CD8-positive, alpha-beta memory T cell (primary cell): ENCODE measurements at regions not wholly inside any gene's neighbourhood (a gene's known extent, or its start where the extent isn't known, plus 50 kb on each side); places are given as distances from the start of the nearest gene placed in this dataset.
"Not testable (repeated sequence)": the region's sequence is repeated elsewhere in the genome, so short reads cannot be mapped to it uniquely, and the experiment has no call there.

Source experiments
- CTCF ChIA-PET: fragments of 350-600 bp; sonication (Branson Sonifier 250); formaldehyde crosslinking; loops from one replicate; lab custom pipeline; 2021; ENCODE audit warnings: antibody characterized with exemption; lab: Charles Lee
- POLR2A ChIA-PET: fragments of 350-600 bp; sonication (Branson Sonifier 250); formaldehyde crosslinking; loops from one replicate; lab custom pipeline; 2021; ENCODE audit warnings: antibody characterized with exemption; lab: Charles Lee
- DNase-seq, 5 donors: peaks; one replicate each; pipeline versions ENCODE4 v3.0.0 to v3.0.0-alpha.2; 2020 to 2022; ENCODE audit warnings: mixed read lengths in 1 of 5
- H3K27ac ChIP-seq: one replicate; pipeline ENCODE4 v1.7.0; 2013; ENCODE audit warnings: low read depth, mild to moderate bottlenecking, low read length, moderate library complexity
- H3K27me3 ChIP-seq: 2 replicates; pipeline ENCODE4 v1.7.0; 2013; ENCODE audit warnings: low read length, mild to moderate bottlenecking; ENCODE audit not compliant: insufficient read depth, poor library complexity, severe bottlenecking
- H3K36me3 ChIP-seq: 2 replicates; pipeline ENCODE4 v1.7.0; 2013; ENCODE audit warnings: mild to moderate bottlenecking, low read length, moderate library complexity; ENCODE audit not compliant: insufficient read depth
- H3K4me1 ChIP-seq: 2 replicates; pipeline ENCODE4 v1.7.0; 2013; ENCODE audit warnings: mild to moderate bottlenecking, low read length, moderate library complexity; ENCODE audit not compliant: insufficient read depth
- H3K4me3 ChIP-seq: 2 replicates; pipeline ENCODE4 v1.7.0; 2013; ENCODE audit warnings: mild to moderate bottlenecking, low read length
- H3K9me3 ChIP-seq: 2 replicates; pipeline ENCODE4 v1.7.0; 2013; ENCODE audit warnings: mild to moderate bottlenecking, low read length
- H3K27ac Mint-ChIP-seq, 8 donors: one replicate each; pipeline ENCODE4 v1.8.0; 2020 to 2021; ENCODE audit warnings: mixed read lengths in 8 of 8, mild to moderate bottlenecking in 6 of 8, inconsistent platforms in 3 of 8, moderate library complexity in 3 of 8
- H3K27me3 Mint-ChIP-seq, 2 donors: one replicate each; pipeline ENCODE4 v1.8.0; 2020 to 2021; ENCODE audit warnings: mixed read lengths in 2 of 2, mild to moderate bottlenecking in 1 of 2, moderate library complexity in 1 of 2
- H3K36me3 Mint-ChIP-seq, 3 donors: one replicate each; pipeline ENCODE4 v1.8.0; 2020 to 2021; ENCODE audit warnings: mixed read lengths in 3 of 3, inconsistent platforms in 1 of 3, mild to moderate bottlenecking in 1 of 3
- H3K4me1 Mint-ChIP-seq, 3 donors: one replicate each; pipeline ENCODE4 v1.8.0; 2020 to 2021; ENCODE audit warnings: mixed read lengths in 3 of 3, inconsistent platforms in 1 of 3, mild to moderate bottlenecking in 1 of 3
- H3K4me3 Mint-ChIP-seq, 7 donors: one replicate each; pipeline ENCODE4 v1.8.0; 2020 to 2021; ENCODE audit warnings: mixed read lengths in 7 of 7, mild to moderate bottlenecking in 6 of 7, moderate library complexity in 4 of 7, inconsistent platforms in 2 of 7
- H3K9me3 Mint-ChIP-seq, 5 donors: one replicate each; pipeline ENCODE4 v1.8.0; 2020 to 2022; ENCODE audit warnings: mixed read lengths in 5 of 5, mild to moderate bottlenecking in 3 of 5, moderate library complexity in 2 of 5, inconsistent platforms in 1 of 5

DNA sequence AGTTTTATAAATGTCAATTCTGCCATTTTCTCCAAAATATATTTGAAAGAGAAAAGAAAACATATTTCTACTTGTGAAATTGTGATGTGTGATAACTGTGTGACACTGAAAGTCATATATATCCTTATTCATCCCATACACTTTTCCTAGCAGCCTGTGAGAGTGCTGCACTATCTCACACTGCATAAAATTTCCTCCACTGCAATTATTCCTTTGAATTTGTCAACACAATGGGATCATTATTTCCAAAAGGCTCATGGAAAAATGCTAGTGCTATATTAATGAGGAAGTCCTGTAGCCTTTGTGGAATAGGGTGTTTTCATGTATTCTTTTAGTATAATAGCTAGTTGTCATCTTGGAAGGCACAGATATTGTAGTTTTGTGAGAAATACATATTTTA, 504.1 kb downstream of the RPL10L start:
- H3K9me3 ChIP-seq: no peaks in the 10 kb centered on the region
- no peak overlapping the region for H3K27ac ChIP-seq
- no peak overlapping the region for H3K4me3 ChIP-seq
- Mint-ChIP-seq H3K9me3 (peaks cover 11 to 36% (median 15%) of the 10 kb centered on the region in 5 donors), H3K36me3 (no peaks in the 10 kb centered on the region), H3K27me3 (no peaks in the 10 kb centered on the region), H3K4me3 (no peak overlapping the region), H3K4me1 (no peaks in the 10 kb centered on the region), H3K27ac (no peak overlapping the region)
- H3K36me3 ChIP-seq: no peaks in the 10 kb centered on the region
- H3K27me3 ChIP-seq: no peaks in the 10 kb centered on the region
- ChIA-PET CTCF (no interaction called here), POLR2A (no interaction called here)
- DNase-seq: no peak
- no peaks in the 10 kb centered on the region for H3K4me1 ChIP-seq

DNA sequence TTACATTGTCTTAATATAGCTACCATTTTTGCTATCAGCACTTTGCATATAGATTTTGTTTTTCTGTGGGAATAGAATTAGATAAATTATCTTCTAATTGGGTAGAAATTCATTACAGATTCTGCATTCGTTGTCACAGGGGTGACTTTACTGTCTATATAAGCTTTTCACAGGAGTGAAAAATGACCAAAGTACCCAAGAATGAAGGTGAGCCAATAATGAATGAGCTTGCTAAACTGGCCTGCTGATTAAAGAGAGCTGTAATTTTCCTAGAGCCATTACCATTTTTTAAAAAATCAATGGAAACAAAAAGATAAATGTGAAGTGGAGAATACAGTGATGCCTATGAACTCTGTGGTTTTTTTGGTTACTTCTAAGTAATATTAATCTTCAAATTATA, 504.6 kb downstream of the RPL10L start:
- POLR2A ChIA-PET: no interaction called here
- Histone ChIP-seq H3K36me3 (no peaks in the 10 kb centered on the region), H3K27me3 (no peaks in the 10 kb centered on the region), H3K27ac (no peak overlapping the region), H3K4me3 (no peak overlapping the region), H3K9me3 (no peaks in the 10 kb centered on the region), H3K4me1 (no peaks in the 10 kb centered on the region)
- Mint-ChIP-seq H3K36me3 (no peaks in the 10 kb centered on the region), H3K9me3 (peaks cover 11 to 37% (median 15%) of the 10 kb centered on the region in 5 donors), H3K27ac (no peak overlapping the region), H3K4me1 (no peaks in the 10 kb centered on the region), H3K27me3 (no peaks in the 10 kb centered on the region), H3K4me3 (no peak overlapping the region)
- no peak for DNase-seq
- CTCF ChIA-PET: no interaction called here

DNA sequence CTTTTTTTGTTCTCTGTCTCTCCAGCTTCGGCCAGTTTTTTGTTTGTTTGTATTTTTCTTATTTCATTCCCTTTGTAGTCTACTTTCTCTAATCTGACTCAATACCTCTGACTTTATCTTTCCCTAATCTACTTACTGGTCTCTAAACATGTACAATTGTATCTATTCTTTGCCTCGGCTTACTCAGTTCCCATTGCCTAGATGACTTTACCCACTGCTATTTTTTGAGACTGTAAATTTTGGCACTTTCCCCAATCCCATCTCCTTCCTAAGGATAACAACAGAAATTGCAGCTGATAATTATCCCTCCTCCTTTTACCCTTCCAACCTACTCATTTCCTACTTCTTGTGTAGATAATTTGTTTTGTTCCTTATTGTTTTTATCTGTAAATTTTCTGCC, 511.1 kb downstream of the RPL10L start:
- Mint-ChIP-seq H3K27ac (no peak overlapping the region), H3K4me1 (no peaks in the 10 kb centered on the region), H3K4me3 (no peak overlapping the region), H3K9me3 (peaks cover 0 to 47% (median 6%) of the 10 kb centered on the region in 5 donors), H3K36me3 (no peaks in the 10 kb centered on the region), H3K27me3 (no peaks in the 10 kb centered on the region)
- DNase-seq: no peak
- CTCF ChIA-PET: no interaction called here
- no peaks in the 10 kb centered on the region for H3K27me3 ChIP-seq
- no peaks in the 10 kb centered on the region for H3K4me1 ChIP-seq
- no peak overlapping the region for H3K4me3 ChIP-seq
- H3K9me3 ChIP-seq: no peaks in the 10 kb centered on the region
- no peaks in the 10 kb centered on the region for H3K36me3 ChIP-seq
- H3K27ac ChIP-seq: no peak overlapping the region
- POLR2A ChIA-PET: no interaction called here

DNA sequence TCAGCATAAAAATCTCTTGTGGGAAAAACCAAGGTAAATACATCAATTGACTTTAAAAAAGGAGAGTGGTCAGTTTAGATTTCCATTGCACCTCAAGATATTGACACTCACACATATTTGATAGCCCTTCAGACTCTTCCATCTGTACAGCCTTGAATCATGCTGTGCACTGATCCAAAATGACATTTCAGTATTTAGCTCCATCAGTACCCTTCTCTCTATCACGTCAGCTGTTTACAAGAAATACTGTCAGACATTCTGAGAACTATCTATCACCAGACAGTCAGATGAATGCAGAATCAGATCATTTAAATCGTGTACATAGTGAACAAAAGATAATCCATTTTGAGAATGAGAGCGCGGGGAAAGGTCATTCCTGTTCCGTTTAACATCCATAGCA, 511.9 kb downstream of the RPL10L start:
- Mint-ChIP-seq H3K9me3 (peaks cover under 1 to 52% (median 8%) of the 10 kb centered on the region in 5 donors), H3K27me3 (no peaks in the 10 kb centered on the region), H3K4me1 (no peaks in the 10 kb centered on the region), H3K27ac (no peak overlapping the region), H3K4me3 (no peak overlapping the region), H3K36me3 (no peaks in the 10 kb centered on the region)
- Histone ChIP-seq H3K27me3 (no peaks in the 10 kb centered on the region), H3K4me3 (no peak overlapping the region), H3K4me1 (no peaks in the 10 kb centered on the region), H3K27ac (no peak overlapping the region), H3K36me3 (no peaks in the 10 kb centered on the region), H3K9me3 (no peaks in the 10 kb centered on the region)
- no peak for DNase-seq
- ChIA-PET POLR2A (no interaction called here), CTCF (no interaction called here)

DNA sequence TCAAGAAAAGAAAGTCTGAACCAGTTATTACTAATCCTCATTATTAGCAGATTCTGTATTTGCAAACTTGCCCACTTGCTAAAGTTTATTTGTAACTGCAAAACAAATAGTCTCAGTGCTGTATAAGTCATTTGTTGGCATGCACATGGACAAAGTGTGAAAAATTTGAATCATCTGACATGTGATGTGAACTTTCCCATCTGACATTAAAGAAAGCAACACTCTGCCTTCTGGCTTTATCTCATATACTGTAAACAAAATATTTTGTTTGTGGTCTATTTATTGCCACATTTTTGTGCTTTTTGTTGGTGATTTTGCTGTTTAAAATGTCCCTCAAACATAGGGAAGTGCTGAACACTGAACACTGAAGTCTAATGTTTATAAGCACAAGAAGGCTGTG, 513.8 kb downstream of the RPL10L start:
- H3K36me3 ChIP-seq: no peaks in the 10 kb centered on the region
- H3K4me1 ChIP-seq: no peaks in the 10 kb centered on the region
- no peaks in the 10 kb centered on the region for H3K9me3 ChIP-seq
- Mint-ChIP-seq H3K4me1 (no peaks in the 10 kb centered on the region), H3K27ac (no peak overlapping the region), H3K27me3 (no peaks in the 10 kb centered on the region), H3K9me3 (peaks cover 8 to 55% (median 17%) of the 10 kb centered on the region in 5 donors), H3K4me3 (no peak overlapping the region), H3K36me3 (no peaks in the 10 kb centered on the region)
- H3K4me3 ChIP-seq: no peak overlapping the region
- no peak overlapping the region for H3K27ac ChIP-seq
- CTCF ChIA-PET: no interaction called here
- no peak for DNase-seq
- no peaks in the 10 kb centered on the region for H3K27me3 ChIP-seq
- POLR2A ChIA-PET: no interaction called here

DNA sequence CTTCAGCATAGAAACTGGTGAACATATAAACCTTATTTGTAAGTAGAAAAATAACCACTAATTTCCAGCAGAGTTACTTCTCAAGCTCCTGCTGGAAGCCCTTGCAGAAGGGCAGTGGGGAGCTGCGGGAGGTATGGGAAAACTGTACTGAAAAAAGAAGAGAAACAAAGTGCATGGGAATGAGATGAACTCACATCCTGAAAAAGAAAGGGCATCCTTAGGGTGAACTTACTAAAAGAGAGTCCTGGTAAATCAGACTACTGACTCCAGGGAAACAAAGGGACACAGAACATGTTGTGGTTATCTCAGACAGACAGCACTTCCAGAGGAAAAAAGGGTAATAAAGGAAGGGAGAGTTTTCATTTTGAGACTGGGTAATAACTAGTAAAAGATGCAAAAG, 515.1 kb downstream of the RPL10L start:
- H3K36me3 ChIP-seq: no peaks in the 10 kb centered on the region
- no peak overlapping the region for H3K4me3 Mint-ChIP-seq
- POLR2A ChIA-PET: no interaction called here

DNA sequence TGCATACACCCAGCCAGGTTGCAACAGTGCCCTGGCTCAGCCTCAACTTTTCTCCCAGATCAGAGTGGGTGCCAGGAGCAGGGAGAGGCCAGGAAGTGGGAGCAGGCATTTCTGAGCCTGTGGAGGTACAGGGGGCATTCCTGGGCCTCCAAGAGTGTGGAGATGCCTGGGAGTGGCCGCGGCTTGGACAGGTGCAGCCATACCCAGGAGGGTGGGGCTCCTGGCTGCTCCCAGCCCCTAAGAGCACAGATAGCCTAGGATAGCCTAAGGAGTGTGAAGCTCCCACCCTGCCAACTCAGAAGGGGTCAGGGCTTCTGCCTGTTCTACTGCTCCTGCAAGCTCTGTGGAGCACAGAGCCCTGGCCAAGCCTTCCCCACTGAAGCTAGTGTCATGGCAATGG, 543.4 kb downstream of the RPL10L start:
- Mint-ChIP-seq H3K27ac (no peak overlapping the region), H3K4me1 (no peaks in the 10 kb centered on the region)
- CTCF ChIA-PET: no interaction called here

More for the DNA sequence above, 515.1 kb downstream of the RPL10L start:
- Mint-ChIP-seq H3K4me1 (no peaks in the 10 kb centered on the region), H3K27me3 (no peaks in the 10 kb centered on the region), H3K36me3 (no peaks in the 10 kb centered on the region), H3K9me3 (peaks cover 8 to 46% (median 19%) of the 10 kb centered on the region in 5 donors), H3K27ac (no peak overlapping the region)
- H3K9me3 ChIP-seq: no peaks in the 10 kb centered on the region
- no peaks in the 10 kb centered on the region for H3K27me3 ChIP-seq
- no peak overlapping the region for H3K4me3 ChIP-seq
- CTCF ChIA-PET: no interaction called here
- no peak for DNase-seq
- no peaks in the 10 kb centered on the region for H3K4me1 ChIP-seq
- no peak overlapping the region for H3K27ac ChIP-seq

DNA sequence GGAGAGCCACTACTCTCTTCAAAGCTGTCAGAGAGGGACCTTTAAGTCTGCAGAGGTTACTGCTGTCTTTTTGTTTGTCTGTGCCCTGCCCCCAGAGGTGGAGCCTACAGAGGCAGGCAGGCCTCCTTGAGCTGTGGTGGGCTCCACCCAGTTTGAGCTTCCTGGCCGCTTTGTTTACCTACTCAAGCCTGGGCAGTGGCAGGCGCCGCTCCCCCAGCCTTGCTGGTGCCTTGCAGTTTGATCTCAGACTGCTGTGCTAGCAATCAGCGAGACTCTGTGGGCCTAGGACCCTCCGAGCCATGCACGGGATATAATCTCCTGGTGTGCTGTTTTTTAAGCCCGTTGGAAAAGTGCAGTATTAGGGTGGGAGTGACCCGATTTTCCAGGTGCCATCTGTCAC, 550.7 kb downstream of the RPL10L start:
- CTCF ChIA-PET, H3K4me3 Mint-ChIP-seq, POLR2A ChIA-PET: not testable (repeated sequence)

More for the DNA sequence above, 543.4 kb downstream of the RPL10L start:
- H3K27me3 ChIP-seq: no peaks in the 10 kb centered on the region
- Mint-ChIP-seq H3K4me3 (no peak overlapping the region), H3K36me3 (no peaks in the 10 kb centered on the region), H3K9me3 (peaks cover 7 to 28% (median 24%) of the 10 kb centered on the region in 5 donors), H3K27me3 (no peaks in the 10 kb centered on the region)
- DNase-seq: no peak
- no peak overlapping the region for H3K4me3 ChIP-seq
- H3K9me3 ChIP-seq: no peaks in the 10 kb centered on the region
- H3K4me1 ChIP-seq: no peaks in the 10 kb centered on the region
- no peak overlapping the region for H3K27ac ChIP-seq
- H3K36me3 ChIP-seq: no peaks in the 10 kb centered on the region
- POLR2A ChIA-PET: no interaction called here

DNA sequence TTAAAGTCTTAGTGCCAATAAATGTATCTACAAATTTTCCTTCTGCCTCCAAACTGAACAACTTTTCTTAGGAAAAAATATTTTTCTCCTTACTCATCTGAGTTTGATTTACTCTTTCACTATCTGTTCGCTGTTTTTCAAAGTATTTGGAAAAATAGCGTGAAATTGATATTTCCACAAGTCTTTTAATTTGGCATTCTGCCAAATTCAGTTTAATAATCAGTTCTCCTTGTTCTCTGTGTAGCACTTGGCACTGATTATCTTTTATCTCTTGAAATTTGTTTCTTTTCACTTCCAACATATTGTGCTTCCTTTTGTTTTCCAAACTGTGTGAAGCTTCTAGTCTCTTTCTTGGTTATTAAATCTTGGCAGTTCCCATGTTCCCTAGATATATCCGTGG, 559.8 kb downstream of the RPL10L start:
- POLR2A ChIA-PET: no interaction called here

More for the DNA sequence above, 550.7 kb downstream of the RPL10L start:
- H3K9me3 Mint-ChIP-seq: peaks cover 3 to 21% (median 9%) of the 10 kb centered on the region in 5 donors
- not testable (repeated sequence) for H3K4me3 ChIP-seq, H3K9me3 ChIP-seq, DNase-seq, H3K27ac ChIP-seq, H3K4me1 Mint-ChIP-seq, H3K27ac Mint-ChIP-seq, H3K4me1 ChIP-seq, H3K27me3 ChIP-seq, H3K36me3 ChIP-seq, H3K27me3 Mint-ChIP-seq, H3K36me3 Mint-ChIP-seq

More for the DNA sequence above, 559.8 kb downstream of the RPL10L start:
- H3K27me3 ChIP-seq: no peaks in the 10 kb centered on the region
- no peak for DNase-seq
- no peaks in the 10 kb centered on the region for H3K9me3 ChIP-seq
- Mint-ChIP-seq H3K4me3 (no peak overlapping the region), H3K36me3 (no peaks in the 10 kb centered on the region), H3K27me3 (no peaks in the 10 kb centered on the region), H3K9me3 (peaks cover 7 to 33% (median 13%) of the 10 kb centered on the region in 5 donors), H3K4me1 (no peaks in the 10 kb centered on the region), H3K27ac (no peak overlapping the region)
- H3K4me3 ChIP-seq: no peak overlapping the region
- CTCF ChIA-PET: no interaction called here
- H3K36me3 ChIP-seq: no peaks in the 10 kb centered on the region
- no peaks in the 10 kb centered on the region for H3K4me1 ChIP-seq
- no peak overlapping the region for H3K27ac ChIP-seq
